IPS DF 19.7 (cell line): ENCODE measurements at regions not wholly inside any gene's neighbourhood (a gene's known extent, or its start where the extent isn't known, plus 50 kb on each side); places are given as distances from the start of the nearest gene placed in this dataset.
"Not testable (repeated sequence)": the region's sequence is repeated elsewhere in the genome, so short reads cannot be mapped to it uniquely, and the experiment has no call there.

Experiments
- DNase-seq: peaks from one replicate; pipeline ENCODE4 v3.0.0-alpha.2; 2013; ENCODE audit warnings: low read depth, low spot score

DNA sequence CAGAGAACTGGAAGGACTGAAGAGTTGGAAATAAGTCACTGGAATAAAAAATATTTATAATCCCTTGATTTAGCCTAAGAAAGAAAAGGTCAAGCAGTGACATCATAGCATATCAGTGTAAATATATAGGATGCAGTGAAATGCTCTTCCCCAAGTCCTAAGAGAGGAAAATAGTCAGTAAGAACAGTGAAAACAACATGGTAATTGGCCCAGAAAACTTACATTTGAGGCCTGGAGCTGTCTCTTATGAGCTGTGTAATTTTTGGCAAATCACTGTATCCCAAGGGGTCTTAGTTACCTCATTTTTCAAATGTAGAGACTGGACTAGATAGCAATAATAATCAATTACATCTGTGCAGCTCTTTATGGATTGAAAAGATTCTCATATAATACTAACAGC lies 255.7 kb upstream of the AR start:
- no peak for DNase-seq

DNA sequence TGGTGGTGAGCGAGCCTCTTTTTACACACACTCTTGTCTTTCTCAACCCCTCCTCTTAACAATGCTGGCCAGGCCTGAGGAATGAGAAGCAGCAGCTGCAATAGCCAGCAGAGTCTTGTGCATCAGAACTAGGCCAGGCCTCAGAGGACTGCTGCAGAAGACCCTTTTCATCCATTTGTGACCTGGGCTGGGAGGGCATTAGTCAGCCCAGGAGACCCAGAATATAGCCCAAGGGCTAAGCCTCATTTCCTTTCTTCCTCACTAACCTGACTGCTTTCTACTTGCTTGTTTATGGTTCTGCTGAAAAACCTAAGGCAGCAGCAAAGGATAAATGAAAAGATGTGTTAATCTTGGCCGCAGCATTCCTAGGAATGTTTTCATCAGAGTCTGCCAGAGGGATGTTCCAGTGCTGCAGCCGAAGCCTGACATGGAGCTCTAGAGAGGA lies 254.7 kb upstream of the AR start:
- DNase-seq: no peak

DNA sequence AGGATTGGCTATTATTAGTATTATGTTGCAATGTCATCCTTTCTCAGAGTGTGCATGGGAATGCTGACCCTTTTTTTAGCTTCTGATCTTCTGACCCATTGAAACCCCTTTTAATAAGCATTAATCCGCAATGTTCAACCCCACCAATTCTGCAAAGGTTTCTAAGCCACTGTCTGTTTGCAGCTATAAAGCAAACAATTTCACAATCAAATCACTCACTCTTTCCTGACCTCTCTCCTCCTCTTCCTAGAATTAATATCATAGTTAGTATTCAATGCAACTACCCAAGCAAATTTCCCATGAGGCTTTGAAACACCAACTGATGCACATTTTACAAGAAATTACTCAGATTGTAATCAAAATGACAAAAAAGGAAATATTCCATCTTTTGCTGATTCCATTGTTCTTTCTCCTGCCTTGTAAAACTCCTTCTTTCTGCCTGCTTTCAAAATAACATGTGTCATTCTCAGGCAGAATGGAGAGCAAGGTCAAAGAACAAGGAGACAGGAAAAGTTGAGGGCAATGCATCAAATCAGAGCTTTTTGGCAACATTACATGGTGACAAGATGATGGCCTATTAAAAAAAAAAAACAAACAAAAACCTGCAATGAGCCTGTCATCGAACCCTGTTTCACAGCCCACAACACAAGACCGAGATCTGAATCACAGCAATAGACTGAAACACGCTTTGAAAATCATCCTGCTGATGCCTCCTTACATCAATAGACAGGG lies 253.2 kb upstream of the AR start:
- no peak for DNase-seq

DNA sequence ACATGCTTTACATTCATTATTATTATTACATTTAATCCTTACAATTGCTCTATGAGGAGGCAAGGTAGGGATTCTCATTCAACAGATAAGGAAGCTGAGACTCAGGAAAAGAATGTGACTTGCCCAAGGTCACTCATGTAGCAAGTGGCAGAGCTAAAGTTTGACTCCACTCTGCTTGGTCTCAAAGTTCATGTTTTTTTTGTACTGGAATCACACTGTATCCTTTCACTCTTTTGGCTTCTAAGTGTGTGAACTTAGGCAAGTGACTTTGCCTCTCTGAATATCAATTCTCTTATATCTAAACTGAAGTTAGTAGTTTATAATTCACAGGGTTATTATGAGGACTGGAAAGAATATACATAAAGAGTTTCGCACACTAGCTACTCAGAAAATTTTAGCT lies 247.9 kb upstream of the AR start:
- DNase-seq: no peak

DNA sequence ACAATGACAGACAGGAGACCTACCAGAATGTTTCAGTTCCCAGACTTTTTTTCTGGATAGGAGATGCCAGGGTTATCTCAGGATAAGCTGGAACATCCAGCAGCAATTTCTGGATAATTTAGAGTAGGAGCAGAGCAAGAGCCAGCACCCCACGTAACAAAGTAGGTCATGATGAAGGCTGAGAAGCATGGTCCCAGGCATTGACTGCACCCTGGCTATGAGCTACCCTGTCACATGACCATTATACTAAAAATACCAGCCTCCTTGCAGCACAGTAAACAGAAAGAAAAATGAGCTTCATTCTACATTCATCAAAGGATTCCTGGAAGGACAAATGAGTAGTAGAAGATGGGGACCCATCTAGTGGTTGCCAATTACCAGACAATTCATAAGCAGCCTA lies 247.4 kb upstream of the AR start:
- DNase-seq: no peak

- no peak for DNase-seq
Observed at GRCh38 chrX:67317725-67318124, 226.1 kb upstream of the AR start.

DNA sequence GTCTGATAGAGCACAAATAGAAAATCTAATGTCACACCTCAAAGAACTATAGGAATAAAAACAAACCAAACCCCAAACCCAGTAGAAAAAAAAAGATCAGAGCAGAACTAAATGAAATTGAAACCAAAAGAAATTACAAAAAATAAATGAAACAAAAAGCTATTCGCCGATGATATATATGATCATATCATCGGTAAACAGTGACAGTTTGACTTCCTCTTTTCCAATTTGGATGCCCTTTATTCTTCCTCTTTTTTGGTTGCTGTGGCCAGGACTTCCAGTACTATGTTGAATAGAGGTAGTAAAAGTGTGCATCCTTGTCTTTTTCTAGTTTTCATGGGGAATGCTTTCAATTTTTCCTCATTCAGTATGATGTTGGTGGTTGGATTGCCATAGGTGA lies 215.3 kb upstream of the AR start:
- DNase-seq: no peak

DNA sequence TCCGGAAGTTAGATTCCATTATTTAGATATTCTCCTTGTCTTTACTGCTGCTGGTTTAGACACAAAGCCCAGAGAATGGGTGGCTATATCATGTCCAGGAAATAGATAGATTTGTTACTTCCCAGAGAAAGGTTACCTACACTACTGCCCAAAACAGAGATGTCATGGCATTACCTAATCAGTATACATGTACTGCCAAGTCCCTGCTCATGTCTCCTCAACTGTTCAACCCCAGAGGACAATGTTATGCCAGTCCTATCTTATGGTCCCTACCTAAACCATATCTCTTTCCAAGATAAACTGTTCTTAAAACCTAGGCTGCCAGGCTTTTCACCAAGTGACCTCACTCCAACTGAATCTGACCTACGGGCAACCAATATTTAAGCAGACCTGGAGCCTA lies 209.5 kb upstream of the AR start:
- DNase-seq: no peak

GRCh38 chrX:67338262-67338661 lies 205.6 kb upstream of the AR start:
- no peak for DNase-seq

DNA sequence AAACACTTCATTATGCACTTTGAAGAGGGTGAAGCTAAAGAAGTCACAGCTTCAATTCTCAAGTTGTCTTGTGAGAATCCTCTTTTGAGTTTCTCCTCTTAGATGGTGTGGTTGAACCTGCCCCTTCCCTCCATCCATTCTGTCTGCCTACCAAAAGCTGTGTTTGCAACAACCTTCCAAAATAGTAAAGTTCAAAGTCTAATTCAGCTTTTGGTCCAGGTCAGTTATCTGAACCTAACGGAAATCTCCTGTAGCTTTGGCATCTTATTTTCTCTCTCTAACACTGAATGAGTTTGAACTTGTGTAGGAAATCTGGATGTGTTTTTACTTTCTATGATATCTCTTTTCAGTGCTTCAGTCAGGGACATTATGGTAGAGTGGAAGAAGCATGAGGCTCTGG lies 201.7 kb upstream of the AR start:
- DNase-seq: no peak

GRCh38 chrX:67346225-67346624 lies 197.6 kb upstream of the AR start:
- DNase-seq: no peak

GRCh38 chrX:67346667-67347066 lies 197.2 kb upstream of the AR start:
- DNase-seq: no peak

GRCh38 chrX:67347145-67347544 lies 196.7 kb upstream of the AR start:
- no peak for DNase-seq

DNA sequence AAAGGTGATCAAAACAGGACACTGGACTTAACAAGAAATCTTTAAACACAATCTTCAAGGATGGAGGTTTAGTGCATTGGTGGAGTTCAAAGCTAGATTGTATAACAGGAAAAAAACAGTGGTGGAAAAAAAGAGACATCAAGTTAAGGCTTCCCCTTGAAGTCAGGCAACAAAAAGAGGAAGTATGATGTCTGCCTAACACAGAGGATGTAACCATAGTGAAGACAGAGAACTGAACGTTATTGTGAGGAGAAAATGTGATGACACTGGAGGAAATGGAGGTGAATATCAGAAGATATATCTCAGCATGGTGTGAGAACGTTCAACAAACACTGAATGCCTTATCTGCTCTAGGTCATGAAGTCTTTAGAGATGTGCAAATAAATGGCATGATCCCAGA lies 192.4 kb upstream of the AR start:
- DNase-seq: no peak

DNA sequence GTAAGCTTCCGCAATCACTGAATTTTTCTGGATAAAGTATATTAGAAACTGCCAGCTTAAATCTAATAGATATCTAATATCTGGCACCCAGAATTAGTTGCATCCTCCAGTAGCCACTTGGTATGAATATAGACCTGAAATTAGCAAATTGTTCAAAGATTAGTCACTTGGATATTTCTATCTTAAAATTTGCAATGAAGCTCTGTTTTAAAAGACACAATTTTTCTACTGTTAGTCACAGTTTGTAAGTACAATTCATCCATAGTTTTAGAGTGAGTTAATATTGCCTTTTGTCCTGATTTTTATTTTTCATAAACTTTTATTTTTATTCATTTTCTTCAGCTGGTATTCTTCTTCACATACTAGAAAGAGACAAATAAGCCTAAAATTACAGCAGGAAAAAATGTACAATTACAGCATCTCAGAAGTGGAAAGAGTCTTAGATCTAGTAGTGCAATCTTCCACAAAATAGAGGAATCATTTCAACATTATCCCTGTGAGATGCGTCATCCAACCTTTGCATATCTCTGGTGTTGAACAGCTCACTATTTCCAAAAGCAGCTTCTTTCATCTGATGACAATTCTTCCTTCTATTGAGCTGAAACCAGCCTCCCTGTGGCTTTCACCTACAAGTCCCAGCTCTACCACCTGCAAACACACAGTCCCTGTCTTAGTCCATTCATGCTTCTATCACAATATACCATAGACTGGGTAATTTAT lies 190.0 kb upstream of the AR start:
- no peak for DNase-seq

- not testable (repeated sequence) for DNase-seq
Observed at GRCh38 chrX:67361267-67361666, 182.6 kb upstream of the AR start.

GRCh38 chrX:67384403-67384802 lies 159.4 kb upstream of the AR start:
- DNase-seq: peak; percentile 5

DNA sequence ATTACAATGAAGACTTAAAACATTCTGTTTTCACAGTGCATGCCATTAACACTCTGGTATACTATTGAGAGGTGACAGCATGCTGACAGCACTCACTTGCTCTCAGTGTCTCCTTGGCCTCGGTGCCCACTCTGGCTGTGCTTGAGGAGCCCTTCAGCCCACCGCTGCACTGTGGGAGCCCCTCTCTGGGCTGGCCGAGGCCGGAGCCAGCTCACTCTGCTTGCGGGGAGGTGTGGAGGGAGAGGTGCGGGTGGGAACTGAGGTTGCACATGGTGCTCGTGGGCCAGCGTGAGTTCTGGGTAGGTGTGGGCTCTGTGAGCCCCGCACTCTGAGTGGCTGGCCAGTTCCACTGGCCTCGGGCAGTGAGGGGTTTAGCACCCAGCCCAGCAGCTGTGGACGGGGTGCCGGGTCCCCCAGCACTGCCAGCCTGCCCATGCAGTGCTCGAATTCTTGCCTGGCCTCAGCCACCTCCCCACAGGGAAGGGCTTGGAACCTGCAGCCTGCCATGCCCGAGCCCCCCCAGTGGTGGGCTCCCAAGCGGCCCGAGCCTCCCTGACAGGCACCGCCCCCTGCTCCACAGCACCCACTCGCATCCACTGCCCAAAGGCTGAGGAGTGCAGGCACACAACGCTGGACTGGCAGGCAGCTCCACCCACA lies 135.3 kb upstream of the AR start:
- no peak for DNase-seq

DNA sequence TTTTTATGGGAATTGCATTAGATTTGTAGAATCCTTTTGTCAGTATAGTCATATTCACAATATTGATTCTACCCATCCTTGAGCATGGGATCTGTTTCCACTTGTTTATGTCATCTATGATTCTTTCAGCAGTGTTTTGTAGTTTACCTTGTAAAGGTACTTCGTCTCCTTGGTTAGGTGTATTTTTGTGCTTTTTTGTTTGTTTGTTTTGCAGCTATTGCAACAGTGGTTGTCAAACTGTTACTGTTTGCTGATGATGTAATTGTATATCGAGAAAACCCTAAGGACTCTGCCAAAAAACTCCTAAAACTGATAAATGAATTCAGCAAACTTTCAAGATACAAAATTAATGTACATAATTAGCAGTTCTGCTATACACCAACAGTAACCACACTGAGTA lies 127.9 kb upstream of the AR start:
- no peak for DNase-seq

DNA sequence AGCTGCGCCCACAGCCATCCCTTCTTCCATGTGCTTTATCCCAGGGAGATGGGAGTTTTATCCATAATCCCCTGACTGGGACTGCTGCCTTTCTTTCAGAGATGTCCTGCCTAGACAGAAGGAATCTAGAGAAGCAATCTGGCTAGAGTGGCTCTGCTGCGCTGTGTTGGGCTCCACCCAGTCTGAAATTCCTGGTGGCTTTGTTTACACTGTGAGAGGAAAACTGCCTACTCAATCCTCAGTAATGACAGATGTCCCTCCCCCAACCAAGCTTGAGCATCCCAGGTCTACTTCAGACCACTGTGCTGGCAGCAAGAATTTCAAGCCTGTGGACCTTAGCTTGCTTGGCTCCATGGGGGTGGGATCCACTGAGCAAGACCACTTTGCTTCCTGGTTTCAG lies 116.9 kb upstream of the AR start:
- no peak for DNase-seq

GRCh38 chrX:67435536-67435935 lies 108.3 kb upstream of the AR start:
- no peak for DNase-seq

DNA sequence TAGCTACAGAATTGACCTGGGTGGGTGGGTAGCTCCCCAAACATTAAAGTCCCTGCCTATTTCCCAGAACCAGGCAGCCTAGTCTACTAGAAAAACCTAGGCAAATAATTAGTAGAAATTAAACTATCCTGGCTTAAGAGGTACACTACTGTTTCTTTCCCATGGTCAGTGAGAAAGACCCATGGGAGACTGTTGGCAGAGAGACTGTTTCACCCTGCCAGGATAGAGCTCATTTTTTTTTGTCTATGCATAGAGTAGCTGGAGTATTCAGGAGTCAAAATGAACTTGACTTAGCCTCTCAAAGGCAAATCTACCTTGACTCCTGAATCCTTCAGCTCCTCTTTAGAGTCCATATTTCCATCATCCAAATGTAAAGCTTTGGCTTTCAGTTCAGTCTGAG lies 107.0 kb upstream of the AR start:
- no peak for DNase-seq

GRCh38 chrX:67437821-67438220 lies 106.0 kb upstream of the AR start:
- no peak for DNase-seq
